NAMALWA (cell line): ENCODE measurements at regions not wholly inside any gene's neighbourhood (a gene's known extent, or its start where the extent isn't known, plus 50 kb on each side); places are given as distances from the start of the nearest gene placed in this dataset.
"Not testable (repeated sequence)": the region's sequence is repeated elsewhere in the genome, so short reads cannot be mapped to it uniquely, and the experiment has no call there.

Experiments
- DNase-seq: peaks from one replicate; pipeline ENCODE4 v3.0.0-alpha.2; 2015; ENCODE audit warnings: low spot score

DNA sequence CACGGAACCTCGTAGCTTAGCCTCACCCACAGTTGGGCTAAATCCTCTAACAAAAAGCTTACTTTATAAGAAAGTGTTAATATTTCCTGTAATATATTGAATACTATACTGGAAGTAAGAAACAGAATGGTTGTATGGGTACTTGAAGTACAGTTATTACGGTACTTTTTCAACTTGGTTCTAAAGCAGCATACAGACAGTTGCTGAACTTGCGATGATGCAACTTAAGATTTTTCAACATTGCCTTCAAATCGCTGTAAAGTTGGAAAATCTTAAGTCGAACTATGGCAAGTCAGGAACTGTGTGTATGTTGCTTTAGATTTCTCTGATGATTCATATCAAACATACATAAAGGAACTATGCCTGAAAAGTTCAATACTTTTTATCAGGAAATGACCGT, 204.4 kb upstream of the C2CD4B start:
- no peak for DNase-seq

- DNase-seq, result not testable (repeated sequence)
Observed at GRCh38 chr15:62371683-62372082, 206.6 kb upstream of the C2CD4B start.

DNA sequence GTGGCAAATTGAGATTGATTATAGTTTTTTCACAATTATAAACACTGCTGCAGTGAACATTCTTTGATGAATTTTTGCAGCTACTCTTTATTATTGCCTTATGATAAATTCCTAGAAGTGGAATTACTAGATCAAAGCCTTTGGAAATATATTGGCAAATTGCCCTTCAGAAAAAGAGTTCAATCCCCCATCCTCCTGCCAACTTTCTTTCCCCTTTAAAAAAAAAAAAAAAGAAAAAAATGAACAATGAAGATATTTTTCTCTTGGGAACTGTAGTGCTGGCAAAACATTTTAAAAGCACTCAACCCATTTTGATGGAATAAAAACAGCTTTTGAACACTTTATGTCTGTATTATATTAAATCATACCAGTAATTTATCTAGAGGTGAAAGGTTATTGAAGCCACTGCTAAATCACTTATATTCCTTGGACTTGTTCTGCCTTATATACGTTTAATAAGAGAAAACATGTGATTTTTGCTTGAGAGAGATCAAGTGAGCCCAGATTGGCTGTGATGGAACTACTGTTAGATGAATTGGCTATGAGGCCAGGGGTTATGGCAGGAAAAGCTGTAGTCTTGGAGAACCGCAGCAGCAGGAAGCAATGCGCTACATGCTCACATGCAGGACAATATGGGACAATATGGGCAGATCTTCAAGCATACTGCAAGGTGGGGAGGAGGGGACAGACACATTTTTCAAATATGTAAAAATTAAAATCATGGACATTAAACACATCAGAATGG, 212.8 kb upstream of the C2CD4B start:
- DNase-seq, result no peak

DNA sequence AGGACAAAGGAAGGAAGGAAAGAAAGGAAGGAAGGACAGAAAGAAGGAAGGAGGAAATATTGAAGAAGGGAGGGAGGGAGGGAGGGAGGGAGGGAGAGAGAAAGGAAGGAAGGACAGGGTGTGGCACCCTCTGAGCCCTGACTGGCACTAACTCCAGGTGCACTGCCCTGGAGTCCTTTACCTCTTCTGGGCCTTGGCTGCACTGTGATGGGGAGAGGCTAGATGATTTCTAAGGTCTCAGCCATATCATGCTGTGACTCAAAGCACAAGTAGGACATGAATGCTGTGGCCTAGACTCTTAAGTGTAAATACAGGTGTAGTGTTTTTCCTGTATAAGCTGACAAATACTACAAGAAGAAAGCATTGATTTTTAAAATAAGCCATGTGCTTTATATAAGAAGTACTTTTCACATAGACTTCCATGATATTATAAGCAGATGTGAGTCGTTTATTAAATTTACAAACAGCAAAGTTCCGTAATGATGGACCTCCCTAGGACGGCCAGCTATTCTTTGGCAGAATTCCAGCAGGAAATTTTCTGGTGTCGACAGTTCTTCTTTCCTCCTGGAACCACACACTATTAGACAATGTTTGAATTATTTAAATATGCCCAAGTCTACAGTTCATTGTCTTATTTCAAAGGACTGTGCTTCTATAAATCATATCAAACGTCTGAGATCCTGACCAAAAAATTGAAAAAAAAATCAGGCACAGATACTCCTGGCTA, 213.8 kb upstream of the C2CD4B start:
- no peak for DNase-seq

- DNase-seq, result no peak
Observed at GRCh38 chr15:62380011-62380410, 214.9 kb upstream of the C2CD4B start.

- DNase-seq, result no peak
Observed at GRCh38 chr15:62382046-62382445, 217.0 kb upstream of the C2CD4B start.

- DNase-seq, result peak; percentile 79
Observed at GRCh38 chr15:62389885-62390790, 225.1 kb upstream of the C2CD4B start, which contains the start of gene TLN2. TLN2 (plus strand) TSS chr15:62390550.

DNA sequence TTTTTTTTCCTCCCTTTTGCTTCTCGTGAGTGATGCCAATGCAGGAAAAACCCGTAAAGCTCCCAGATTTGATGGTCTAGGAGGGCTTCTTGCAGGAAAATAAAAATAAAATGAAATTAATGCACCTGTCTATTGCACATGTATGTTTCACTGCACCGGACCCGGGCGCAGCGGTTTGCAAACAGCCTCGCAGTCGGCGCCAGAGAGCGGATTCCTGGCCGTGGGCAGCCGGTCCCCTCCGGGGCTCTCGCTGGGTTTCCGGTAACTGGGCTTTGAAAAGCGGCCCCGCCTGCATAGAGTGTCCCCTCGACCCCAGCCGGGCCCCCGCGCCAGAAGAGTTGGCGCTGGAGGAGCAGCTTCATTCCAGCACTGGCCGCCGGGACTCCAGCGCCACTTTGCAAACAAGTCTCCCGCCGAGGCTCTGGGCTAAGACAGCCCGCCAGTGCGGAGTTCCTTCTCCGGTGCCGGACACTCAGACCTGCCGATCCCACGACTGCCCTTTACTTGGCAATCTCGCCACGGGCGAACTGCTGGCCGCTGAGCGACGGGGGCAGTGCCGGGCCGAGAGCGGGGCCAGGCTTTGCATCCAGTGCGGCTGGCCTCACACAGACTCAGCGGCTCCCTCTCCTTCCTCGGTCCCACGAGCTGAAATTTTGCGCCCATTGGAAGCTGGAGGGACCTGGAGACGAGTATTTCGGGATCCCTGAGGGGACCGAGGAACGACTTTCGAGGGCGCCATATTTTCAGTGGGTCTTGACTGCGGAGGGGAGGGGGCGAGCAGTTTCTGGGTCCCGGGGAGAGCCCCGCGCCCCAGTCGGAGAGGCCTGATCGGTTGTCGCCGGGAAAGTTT, 225.9 kb upstream of the C2CD4B start:
- DNase-seq, result peak; percentile 52

GRCh38 chr15:62391641-62392262, 226.7 kb upstream of the C2CD4B start:
- peak; percentile 7 for DNase-seq

- DNase-seq, result peak; percentile 10
Observed at GRCh38 chr15:62392376-62392775, 227.3 kb upstream of the C2CD4B start.

- DNase-seq, result no peak
Observed at GRCh38 chr15:62393196-62393595, 228.1 kb upstream of the C2CD4B start.

DNA sequence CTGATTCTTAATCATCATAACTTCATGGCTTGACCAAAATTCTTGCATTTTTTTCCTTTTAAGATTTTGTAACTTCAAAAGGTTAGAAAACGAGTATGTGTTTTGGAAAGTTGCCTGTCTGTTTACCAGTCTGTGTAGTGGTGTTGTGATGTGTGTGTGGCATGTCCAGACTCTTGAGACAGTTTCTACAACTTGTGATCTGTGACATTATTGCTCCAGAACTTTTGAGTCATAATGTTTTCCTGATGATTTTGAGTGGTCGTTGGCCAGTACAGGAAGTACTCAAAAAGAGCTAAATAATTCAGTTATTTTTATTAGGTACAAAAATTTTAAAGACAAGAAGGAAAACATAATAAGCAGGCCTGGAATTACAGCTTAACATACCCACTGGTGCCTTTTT, 229.0 kb upstream of the C2CD4B start:
- DNase-seq, result no peak

GRCh38 chr15:62400778-62401177, 235.7 kb upstream of the C2CD4B start:
- DNase-seq, result no peak

DNA sequence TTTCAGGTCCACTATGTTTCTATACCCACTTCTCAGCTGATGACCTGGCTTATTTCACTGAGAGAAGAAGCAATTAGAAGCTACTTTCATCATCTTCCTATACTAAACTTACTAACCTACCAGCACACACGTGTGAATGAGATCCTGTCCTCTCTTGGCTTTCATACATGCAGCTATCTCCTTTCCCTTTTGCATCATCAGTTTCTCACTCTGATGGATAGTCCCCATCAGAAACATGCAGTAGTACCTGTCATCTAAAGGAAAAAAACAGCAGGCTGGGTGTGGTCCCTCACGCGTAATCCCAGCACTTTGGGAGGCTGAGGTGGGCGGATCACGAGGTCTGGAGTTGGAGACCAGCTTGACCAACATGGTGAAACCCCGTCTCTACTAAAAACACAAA, 237.6 kb upstream of the C2CD4B start:
- DNase-seq, result no peak

DNA sequence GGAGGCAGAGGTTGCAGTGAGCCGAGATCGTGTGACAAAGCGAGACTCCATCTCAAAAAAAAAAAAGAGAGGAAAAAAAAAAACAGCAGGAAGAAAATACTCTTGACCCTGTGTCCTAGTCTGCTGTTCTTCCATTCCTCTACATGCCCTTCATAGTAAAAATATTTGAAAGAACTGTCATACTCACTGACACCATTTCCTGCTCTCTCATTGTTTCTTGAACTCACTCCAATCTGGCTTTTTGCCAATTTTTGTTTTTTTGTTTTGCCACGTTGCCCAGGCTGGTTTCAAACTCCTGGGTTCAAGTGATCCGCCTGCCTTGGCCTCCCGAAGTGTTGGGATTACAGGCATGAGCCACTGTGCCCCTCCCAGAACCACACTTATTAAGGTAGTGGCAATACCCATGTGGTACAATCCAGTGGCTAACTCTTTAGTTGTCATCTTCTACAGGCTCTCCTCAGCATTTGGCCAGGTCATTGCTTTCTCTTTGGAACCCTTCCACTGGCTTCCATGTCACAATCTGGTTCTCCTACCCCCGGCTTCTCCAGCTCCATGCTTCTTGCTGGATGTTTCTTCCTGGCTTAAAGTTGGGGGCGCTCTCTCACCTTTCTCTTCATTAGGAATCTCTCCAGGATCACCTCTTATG, 238.2 kb upstream of the C2CD4B start:
- no peak for DNase-seq

GRCh38 chr15:62404194-62404985, 239.3 kb upstream of the C2CD4B start:
- no peak for DNase-seq

GRCh38 chr15:62406305-62406891, 241.3 kb upstream of the C2CD4B start:
- no peak for DNase-seq

DNA sequence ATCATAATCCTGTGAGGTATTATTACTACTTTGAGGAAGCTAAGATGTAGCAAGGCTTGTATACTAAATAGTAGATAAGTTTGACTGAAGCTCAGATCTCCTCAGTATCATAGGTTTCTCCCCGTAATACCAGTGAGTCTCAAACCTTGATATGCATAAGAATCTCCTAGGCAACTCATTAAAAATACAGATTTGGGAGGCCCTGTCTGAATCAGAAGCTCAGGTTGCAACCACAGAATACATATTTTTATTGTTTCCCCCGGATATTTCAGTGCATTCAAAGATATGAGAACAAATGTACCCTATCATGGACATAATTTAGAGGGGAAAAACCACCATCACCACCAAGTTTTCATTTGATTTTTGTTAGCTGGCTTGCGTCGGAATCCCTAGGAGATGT, 242.1 kb upstream of the C2CD4B start:
- no peak for DNase-seq

- DNase-seq, result no peak
Observed at GRCh38 chr15:62407962-62408361, 242.9 kb upstream of the C2CD4B start.
